Vagina (tissue), 2 donors: ENCODE measurements at regions not wholly inside any gene's neighbourhood (a gene's known extent, or its start where the extent isn't known, plus 50 kb on each side); places are given as distances from the start of the nearest gene placed in this dataset.
A peak's percentile ranks its signal among the peaks of the same experiment; 100 is the strongest.

Source experiments
- DNase-seq, 2 donors: peaks; one replicate each; pipeline ENCODE4 v3.0.0-alpha.2; 2017; ENCODE audit errors: extremely low spot score in 2 of 2
- H3K27ac ChIP-seq: fragments of 200-600 bp; sonication (generic); one replicate; pipeline ENCODE4 v1.5.1; 2019
- H3K27me3 ChIP-seq: fragments of 200-600 bp; sonication (generic); one replicate; pipeline ENCODE4 v1.5.1; 2019
- H3K36me3 ChIP-seq, 2 donors: fragments of 200-600 bp; sonication (generic); one replicate each; pipeline ENCODE4 v1.5.1; 2017 to 2019
- H3K4me1 ChIP-seq: fragments of 200-600 bp; sonication (generic); one replicate; pipeline ENCODE4 v1.5.1; 2019
- H3K4me3 ChIP-seq, 2 donors: fragments of 200-600 bp; sonication (generic); 1 replicate in 1 of 2; 2 replicates in 1 of 2; pipeline ENCODE4 v1.5.1; 2016 to 2019
- H3K9me3 ChIP-seq: fragments of 200-600 bp; sonication (generic); one replicate; pipeline ENCODE4 v1.5.1; 2019
- CTCF ChIP-seq, 3 experiments: fragments of 450-650 bp in 2 of 3; fragments of 200-600 bp in 1 of 3; sonication (generic) in 1 of 3; IDR thresholded peaks; one replicate each; pipeline ENCODE4 v1.5.1; 2017 to 2019; ENCODE audit warnings: antibody characterized with exemption in 3 of 3, mild to moderate bottlenecking in 2 of 3, moderate library complexity in 2 of 3
- POLR2A ChIP-seq, 2 donors: fragments of 450-650 bp; IDR thresholded peaks; one replicate each; pipeline ENCODE4 v1.6.1; 2017; ENCODE audit warnings: antibody characterized with exemption in 2 of 2, mild to moderate bottlenecking in 2 of 2, moderate library complexity in 2 of 2
- POLR2AphosphoS5 ChIP-seq, 2 donors: sonication (generic); formaldehyde crosslinking; IDR thresholded peaks; one replicate each; pipeline ENCODE4 v1.9.0; 2017; ENCODE audit warnings: antibody characterized with exemption in 2 of 2, mild to moderate bottlenecking in 2 of 2, low read depth in 1 of 2; ENCODE audit not compliant: insufficient read depth in 1 of 2
- intact Hi-C: fragments of 100-400 bp; cut with DNase I; formaldehyde crosslinking; loops from one replicate; pipeline ENCODE4 v1.15.1; 2023

DNA sequence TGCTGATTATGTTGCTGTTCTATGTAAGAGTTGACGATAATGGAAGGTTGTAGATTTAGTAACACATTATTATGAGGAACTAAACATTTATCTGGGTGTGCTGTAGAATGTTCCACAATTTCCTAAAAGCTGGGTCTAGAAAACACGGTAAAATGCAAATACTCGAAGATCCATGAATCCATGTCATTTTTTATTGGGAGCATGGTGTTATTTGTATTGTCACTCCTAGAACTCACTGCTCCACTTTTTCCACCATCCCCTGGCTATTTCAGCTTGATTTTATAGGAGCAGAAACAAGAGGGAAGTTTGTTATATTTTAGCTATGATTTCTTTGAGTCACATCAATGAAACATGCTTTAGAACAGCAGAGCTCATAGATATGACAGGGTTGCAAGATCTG, 155.0 kb upstream of the ANK2 start:
- Histone ChIP-seq H3K27me3 (no peaks in the 10 kb centered on the region), H3K4me1 (no peaks in the 10 kb centered on the region), H3K36me3 (no peaks in the 10 kb centered on the region), H3K9me3 (no peaks in the 10 kb centered on the region), H3K27ac (no peak overlapping the region), H3K4me3 (no peak overlapping the region)
- no peak for TF ChIP-seq POLR2A (IDR thresholded peaks at IDR 0.05)
- no peak for TF ChIP-seq CTCF (IDR thresholded peaks at IDR 0.05)
- no peak for TF ChIP-seq POLR2AphosphoS5 (IDR thresholded peaks at IDR 0.05; ENCODE audit: insufficient read depth in 1 of 2, low read depth in 1 of 2)
- no peak for DNase-seq
- intact Hi-C loops = no loop called here

GRCh38 chr4:112894951-112895350, 154.5 kb upstream of the ANK2 start:
- no peak for TF ChIP-seq POLR2A (IDR thresholded peaks at IDR 0.05)
- no peak for TF ChIP-seq POLR2AphosphoS5 (IDR thresholded peaks at IDR 0.05; ENCODE audit: insufficient read depth in 1 of 2, low read depth in 1 of 2)
- no peak for TF ChIP-seq CTCF (IDR thresholded peaks at IDR 0.05)
- H3K4me1 ChIP-seq = no peaks in the 10 kb centered on the region
- H3K27ac ChIP-seq = no peak overlapping the region
- no peak overlapping the region for H3K4me3 ChIP-seq
- DNase-seq = no peak
- intact Hi-C loops = no loop called here
- H3K27me3 ChIP-seq = no peaks in the 10 kb centered on the region
- no peaks in the 10 kb centered on the region for H3K36me3 ChIP-seq
- no peaks in the 10 kb centered on the region for H3K9me3 ChIP-seq

GRCh38 chr4:112895811-112896608, 153.4 kb upstream of the ANK2 start:
- DNase-seq = no peak
- intact Hi-C loops = no loop called here
- Histone ChIP-seq H3K4me3 (no peak overlapping the region), H3K27me3 (no peaks in the 10 kb centered on the region), H3K36me3 (no peaks in the 10 kb centered on the region), H3K27ac (peak overlapping the region; percentile 24), H3K9me3 (no peaks in the 10 kb centered on the region), H3K4me1 (no peaks in the 10 kb centered on the region)
- TF ChIP-seq POLR2A (IDR thresholded peaks at IDR 0.05) (no peak), CTCF (IDR thresholded peaks at IDR 0.05) (no peak), POLR2AphosphoS5 (IDR thresholded peaks at IDR 0.05; ENCODE audit: insufficient read depth in 1 of 2, low read depth in 1 of 2) (no peak)

GRCh38 chr4:112896609-112897190, 152.8 kb upstream of the ANK2 start:
- H3K27ac ChIP-seq = peak overlapping the region; percentile 24
- no peaks in the 10 kb centered on the region for H3K27me3 ChIP-seq
- TF ChIP-seq POLR2AphosphoS5 (IDR thresholded peaks at IDR 0.05; ENCODE audit: insufficient read depth in 1 of 2, low read depth in 1 of 2) = no peak
- TF ChIP-seq CTCF (IDR thresholded peaks at IDR 0.05) = no peak
- no peak for TF ChIP-seq POLR2A (IDR thresholded peaks at IDR 0.05)
- no peaks in the 10 kb centered on the region for H3K36me3 ChIP-seq
- DNase-seq = no peak
- H3K9me3 ChIP-seq = no peaks in the 10 kb centered on the region
- no peaks in the 10 kb centered on the region for H3K4me1 ChIP-seq
- H3K4me3 ChIP-seq = no peak overlapping the region
- intact Hi-C loops = no loop called here

DNA sequence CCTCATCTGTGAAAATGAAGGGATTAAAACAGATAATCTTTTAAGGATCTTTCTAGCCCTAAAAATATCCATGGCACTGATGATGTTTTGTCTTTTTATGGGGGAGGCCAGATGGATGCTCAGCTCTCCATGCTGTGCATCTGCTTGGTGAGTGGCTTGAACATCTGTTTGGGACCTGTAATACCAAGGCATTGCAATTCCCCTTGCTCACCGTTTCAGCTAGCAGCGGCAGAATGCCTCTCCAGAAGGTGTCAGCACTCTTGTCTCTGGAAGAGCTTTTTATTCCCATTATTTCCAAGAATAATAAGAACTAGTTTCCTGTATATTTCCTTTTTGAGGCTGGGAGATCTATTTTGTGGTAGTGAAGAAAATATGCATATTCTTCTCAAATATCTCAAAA, 151.9 kb upstream of the ANK2 start:
- no peak for DNase-seq
- Histone ChIP-seq H3K9me3 (no peaks in the 10 kb centered on the region), H3K27me3 (no peaks in the 10 kb centered on the region), H3K27ac (no peak overlapping the region), H3K36me3 (no peaks in the 10 kb centered on the region), H3K4me3 (no peak overlapping the region), H3K4me1 (no peaks in the 10 kb centered on the region)
- intact Hi-C loops = no loop called here
- TF ChIP-seq POLR2AphosphoS5 (IDR thresholded peaks at IDR 0.05; ENCODE audit: insufficient read depth in 1 of 2, low read depth in 1 of 2) (no peak), POLR2A (IDR thresholded peaks at IDR 0.05) (no peak), CTCF (IDR thresholded peaks at IDR 0.05) (no peak)
